Natural killer cell treated with Interleukin-12 subunit alpha and Interleukin-12 subunit beta and Interleukin-15 and Interleukin-18, amount 100 ng/mL, for 72 hours (primary cell): ENCODE measurements at regions not wholly inside any gene's neighbourhood (a gene's known extent, or its start where the extent isn't known, plus 50 kb on each side); places are given as distances from the start of the nearest gene placed in this dataset.
A peak's percentile ranks its signal among the peaks of the same experiment; 100 is the strongest.

Source experiments
- ATAC-seq, 2 donors: fragments of 150-1000 bp; cut with Tn5 transposase in 1 of 2; sonication (Bioruptor Pico), chemical (Tn5 transposase) in 1 of 2; 2 replicates each; pipeline ENCODE4 v1.10.0; 2021
- DNase-seq: peaks from one replicate; pipeline ENCODE4 v3.0.0; 2022; ENCODE audit warnings: low spot score
- H3K27ac Mint-ChIP-seq, 2 donors: 1 replicate in 1 of 2; 2 replicates in 1 of 2; pipeline ENCODE4 v1.8.0; 2022; ENCODE audit warnings: mixed read lengths in 2 of 2, mild to moderate bottlenecking in 1 of 2, moderate library complexity in 1 of 2
- H3K27me3 Mint-ChIP-seq, 2 donors: 1 replicate in 1 of 2; 2 replicates in 1 of 2; pipeline ENCODE4 v1.8.0; 2022; ENCODE audit warnings: mixed read lengths in 2 of 2
- H3K36me3 Mint-ChIP-seq: one replicate; pipeline ENCODE4 v1.8.0; 2022; ENCODE audit warnings: mixed read lengths
- H3K4me1 Mint-ChIP-seq, 2 donors: 1 replicate in 1 of 2; 2 replicates in 1 of 2; pipeline ENCODE4 v1.8.0; 2022; ENCODE audit warnings: low read depth in 2 of 2, mixed read lengths in 2 of 2, mild to moderate bottlenecking in 1 of 2
- H3K4me3 Mint-ChIP-seq: one replicate; pipeline ENCODE4 v1.8.0; 2022; ENCODE audit warnings: mixed read lengths
- H3K9me3 Mint-ChIP-seq: 2 replicates; pipeline ENCODE4 v1.8.0; 2022; ENCODE audit warnings: mixed read lengths

DNA sequence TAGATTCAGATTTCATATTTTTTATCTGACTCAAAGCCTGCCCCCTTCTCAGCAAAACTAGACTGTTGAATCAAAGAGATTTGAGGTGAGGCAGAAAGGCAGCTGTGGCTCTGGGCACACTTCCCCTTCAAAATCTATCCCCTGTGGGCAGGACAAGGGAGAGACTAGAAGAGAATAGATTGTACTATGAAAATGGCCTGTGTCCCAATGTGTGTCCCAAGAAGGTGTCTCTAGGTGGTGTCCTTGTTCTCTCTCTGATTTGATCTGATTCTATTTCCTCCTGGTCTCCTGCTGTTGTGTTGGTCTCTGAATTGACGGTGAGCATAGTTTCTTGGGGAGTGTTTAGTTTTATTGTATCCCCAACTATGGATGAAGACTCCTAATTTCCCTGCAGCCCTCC lies 565.8 kb upstream of the ATP2B1 start:
- H3K9me3 Mint-ChIP-seq: no peaks in the 10 kb centered on the region
- H3K27ac Mint-ChIP-seq: no peak overlapping the region
- H3K4me1 Mint-ChIP-seq: no peaks in the 10 kb centered on the region
- DNase-seq (no peak), ATAC-seq (no peak)
- H3K36me3 Mint-ChIP-seq: no peaks in the 10 kb centered on the region
- peaks cover 6 to 12% of the 10 kb centered on the region in 2 donors for H3K27me3 Mint-ChIP-seq
- H3K4me3 Mint-ChIP-seq: no peak overlapping the region

- Mint-ChIP-seq H3K27me3 (peaks cover under 1 to 2% of the 10 kb centered on the region in 2 donors), H3K36me3 (no peaks in the 10 kb centered on the region)
These were observed 559.9 kb upstream of the ATP2B1 start for GRCh38 chr12:90268574-90268973.

GRCh38 chr12:90262251-90262650 lies 553.6 kb upstream of the ATP2B1 start:
- Mint-ChIP-seq H3K4me3 (no peak overlapping the region), H3K36me3 (no peaks in the 10 kb centered on the region), H3K27me3 (peaks cover 7% of the 10 kb centered on the region in 2 donors), H3K9me3 (no peaks in the 10 kb centered on the region), H3K27ac (no peak overlapping the region), H3K4me1 (no peaks in the 10 kb centered on the region)
- no peak for DNase-seq
- ATAC-seq: no peak

More at GRCh38 chr12:90268574-90268973, 559.9 kb upstream of the ATP2B1 start:
- H3K9me3 Mint-ChIP-seq: no peaks in the 10 kb centered on the region
- H3K27ac Mint-ChIP-seq: no peak overlapping the region
- ATAC-seq (no peak), DNase-seq (no peak)
- no peak overlapping the region for H3K4me3 Mint-ChIP-seq
- no peaks in the 10 kb centered on the region for H3K4me1 Mint-ChIP-seq

DNA sequence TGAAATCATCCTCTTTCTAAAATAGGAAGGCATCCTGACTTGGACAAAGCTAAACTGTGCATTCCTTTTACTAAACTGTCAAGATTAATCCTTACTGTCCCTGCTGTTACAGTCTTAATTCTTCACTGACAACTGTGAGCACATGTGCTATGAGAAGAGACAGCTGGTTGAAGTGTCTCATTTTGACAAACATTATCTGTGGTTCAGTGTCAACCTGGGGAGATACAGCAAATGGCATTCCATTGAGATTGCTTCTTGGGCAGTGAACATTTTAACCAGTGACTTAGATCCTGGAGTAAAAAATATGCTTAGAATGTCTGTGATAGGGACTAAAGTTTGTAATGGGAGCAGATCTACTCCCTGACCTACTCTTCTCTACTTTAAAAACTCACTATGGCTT lies 552.6 kb upstream of the ATP2B1 start:
- no peaks in the 10 kb centered on the region for H3K4me1 Mint-ChIP-seq

GRCh38 chr12:90260136-90260535 lies 551.5 kb upstream of the ATP2B1 start:
- Mint-ChIP-seq H3K4me3 (no peak overlapping the region), H3K27me3 (peaks cover 7% of the 10 kb centered on the region in 2 donors), H3K27ac (no peak overlapping the region), H3K9me3 (no peaks in the 10 kb centered on the region), H3K4me1 (no peaks in the 10 kb centered on the region), H3K36me3 (no peaks in the 10 kb centered on the region)
- DNase-seq: no peak
- no peak for ATAC-seq

More for the DNA sequence above, 552.6 kb upstream of the ATP2B1 start:
- no peaks in the 10 kb centered on the region for H3K36me3 Mint-ChIP-seq
- no peak for DNase-seq
- no peak for ATAC-seq
- H3K4me3 Mint-ChIP-seq: no peak overlapping the region
- H3K27me3 Mint-ChIP-seq: peaks cover 7% of the 10 kb centered on the region in 2 donors
- no peak overlapping the region for H3K27ac Mint-ChIP-seq
- no peaks in the 10 kb centered on the region for H3K9me3 Mint-ChIP-seq

DNA sequence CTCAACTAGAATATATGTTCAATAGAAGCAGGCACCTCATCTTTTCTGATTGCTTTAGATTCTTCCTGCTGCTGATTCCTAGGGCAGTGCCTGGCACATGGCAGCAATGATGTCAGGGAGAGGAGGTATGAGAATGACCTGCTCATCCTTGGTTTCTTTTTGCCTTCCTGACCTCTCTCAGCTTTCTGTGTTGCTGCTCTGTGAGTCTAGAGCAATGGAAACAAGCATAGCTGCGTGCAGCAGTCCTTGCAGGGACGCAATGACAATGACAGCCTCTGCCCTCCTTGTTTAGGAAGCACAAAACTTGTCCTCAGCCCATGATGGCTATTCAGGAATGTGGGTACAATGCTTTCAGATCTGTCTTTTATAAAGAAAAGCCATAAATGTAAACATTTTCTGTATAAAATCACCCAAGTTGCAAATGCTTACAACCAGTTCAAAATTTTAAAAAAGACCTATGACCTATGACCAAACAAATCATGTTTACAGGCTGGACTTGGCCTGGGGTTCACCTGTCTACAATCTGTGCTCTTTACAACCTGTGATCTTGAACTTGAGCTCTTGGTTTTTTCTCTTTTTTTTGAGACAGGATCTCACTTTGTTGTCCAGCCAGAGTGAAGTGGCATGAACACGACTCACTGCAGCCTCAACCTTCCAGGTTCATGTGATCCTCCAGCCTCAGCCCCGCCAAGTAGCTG lies 549.4 kb upstream of the ATP2B1 start:
- ATAC-seq: no peak
- H3K9me3 Mint-ChIP-seq: no peaks in the 10 kb centered on the region

GRCh38 chr12:90254796-90255195 lies 546.2 kb upstream of the ATP2B1 start:
- Mint-ChIP-seq H3K36me3 (no peaks in the 10 kb centered on the region), H3K27me3 (peaks cover 0 to 2% of the 10 kb centered on the region in 2 donors), H3K9me3 (no peaks in the 10 kb centered on the region), H3K27ac (no peak overlapping the region), H3K4me1 (peaks cover 13 to 15% of the 10 kb centered on the region in 2 donors), H3K4me3 (no peak overlapping the region)
- ATAC-seq (no peak), DNase-seq (no peak)

More for the DNA sequence above, 549.4 kb upstream of the ATP2B1 start:
- H3K27me3 Mint-ChIP-seq: peaks cover 2 to 3% of the 10 kb centered on the region in 2 donors
- no peak for DNase-seq
- peaks cover 6 to 10% of the 10 kb centered on the region in 2 donors for H3K4me1 Mint-ChIP-seq
- H3K4me3 Mint-ChIP-seq: no peak overlapping the region
- no peaks in the 10 kb centered on the region for H3K36me3 Mint-ChIP-seq
- H3K27ac Mint-ChIP-seq: no peak overlapping the region

DNA sequence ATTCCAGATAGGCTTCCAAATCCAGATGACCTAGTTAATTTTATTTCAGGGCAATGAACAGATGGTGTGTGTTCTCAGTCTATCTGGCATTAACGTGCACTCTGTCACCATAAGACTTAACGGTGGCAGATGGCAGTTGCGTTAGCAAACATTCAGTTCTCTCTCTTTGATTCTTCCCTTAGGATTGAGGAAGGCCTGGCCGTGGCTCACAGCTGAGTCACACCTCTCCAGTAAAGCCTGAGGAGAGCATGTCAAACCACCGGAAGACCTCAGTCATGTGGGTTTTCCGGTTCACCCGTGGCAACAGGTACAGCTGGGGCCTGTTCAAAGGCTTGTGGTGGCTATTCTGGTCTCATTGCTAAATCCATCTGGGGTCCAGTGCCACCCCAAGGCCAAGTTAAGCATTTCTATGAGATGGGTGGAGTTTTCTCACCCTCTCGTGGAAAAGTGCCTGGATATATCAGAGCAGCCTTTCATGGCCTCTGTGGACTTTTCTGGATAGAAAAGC lies 545.1 kb upstream of the ATP2B1 start:
- no peaks in the 10 kb centered on the region for H3K36me3 Mint-ChIP-seq
- H3K4me1 Mint-ChIP-seq: peaks cover 13 to 15% of the 10 kb centered on the region in 2 donors

DNA sequence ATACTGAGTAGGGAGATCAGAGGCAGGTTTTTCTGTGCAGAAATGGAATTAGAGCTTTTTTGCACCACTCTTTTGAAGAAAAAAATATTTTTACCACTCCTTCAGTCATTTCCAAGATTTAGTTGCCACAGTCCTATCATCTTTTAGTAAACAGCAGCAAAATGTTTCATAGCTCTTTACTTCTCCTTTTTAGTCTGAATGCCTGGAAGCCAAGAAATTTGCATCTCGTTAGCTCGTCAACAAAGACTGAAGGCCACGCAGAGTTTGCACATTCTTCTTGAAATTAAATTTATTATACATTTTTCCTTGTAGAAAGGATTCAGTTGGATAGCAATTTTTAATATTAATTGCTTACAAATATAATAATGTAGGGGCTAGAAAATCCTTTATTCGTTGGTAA lies 544.5 kb upstream of the ATP2B1 start:
- ATAC-seq (no peak), DNase-seq (no peak)
- Mint-ChIP-seq H3K4me3 (no peak overlapping the region), H3K27ac (peak overlapping the region in 1 of 2 donors; percentile 43), H3K4me1 (peaks cover 13 to 15% of the 10 kb centered on the region in 2 donors), H3K9me3 (no peaks in the 10 kb centered on the region), H3K36me3 (no peaks in the 10 kb centered on the region), H3K27me3 (peaks cover 5 to 8% of the 10 kb centered on the region in 2 donors)

More for the DNA sequence above, 545.1 kb upstream of the ATP2B1 start:
- Mint-ChIP-seq H3K27ac (no peak overlapping the region), H3K4me3 (no peak overlapping the region), H3K27me3 (peaks cover 5% of the 10 kb centered on the region in 2 donors), H3K9me3 (no peaks in the 10 kb centered on the region)
- DNase-seq: peak; percentile 71
- peak; percentile 95 for ATAC-seq

- Mint-ChIP-seq H3K4me3 (no peak overlapping the region), H3K27me3 (peaks cover 4 to 14% of the 10 kb centered on the region in 2 donors), H3K4me1 (peaks cover 13 to 15% of the 10 kb centered on the region in 2 donors), H3K27ac (peak overlapping the region in 1 of 2 donors; percentile 29), H3K36me3 (no peaks in the 10 kb centered on the region), H3K9me3 (no peaks in the 10 kb centered on the region)
- ATAC-seq: no peak
- DNase-seq: peak; percentile 68
These were observed 542.1 kb upstream of the ATP2B1 start for GRCh38 chr12:90250766-90251165.

GRCh38 chr12:90250042-90250441 lies 541.4 kb upstream of the ATP2B1 start:
- ATAC-seq (no peak), DNase-seq (no peak)

DNA sequence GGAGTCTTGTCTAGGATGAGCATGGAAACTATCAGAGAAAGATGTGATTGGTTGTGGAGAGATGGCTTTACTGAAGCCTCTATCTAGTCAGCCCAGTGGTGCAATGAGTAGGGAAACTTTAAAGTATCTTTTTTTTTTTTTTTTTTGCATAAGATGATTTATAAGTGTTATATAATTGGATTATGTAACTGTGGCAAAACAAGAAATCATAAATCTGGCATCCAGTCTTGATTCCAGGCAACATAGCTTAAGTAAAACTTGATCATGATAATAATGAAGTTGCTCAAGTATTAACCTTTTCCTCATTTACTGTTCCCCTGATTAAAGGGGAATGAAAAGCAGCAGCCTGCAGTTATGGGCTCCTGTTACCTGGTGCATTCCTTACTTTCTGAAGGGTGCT lies 538.0 kb upstream of the ATP2B1 start:
- no peak overlapping the region for H3K4me3 Mint-ChIP-seq
- H3K4me1 Mint-ChIP-seq: peaks cover 4 to 8% of the 10 kb centered on the region in 2 donors
- no peak for ATAC-seq
- no peaks in the 10 kb centered on the region for H3K36me3 Mint-ChIP-seq
- no peak overlapping the region for H3K27ac Mint-ChIP-seq
- no peak for DNase-seq
- no peaks in the 10 kb centered on the region for H3K9me3 Mint-ChIP-seq
- peaks cover 4 to 27% of the 10 kb centered on the region in 2 donors for H3K27me3 Mint-ChIP-seq

More at GRCh38 chr12:90250042-90250441, 541.4 kb upstream of the ATP2B1 start:
- H3K9me3 Mint-ChIP-seq: no peaks in the 10 kb centered on the region
- H3K36me3 Mint-ChIP-seq: no peaks in the 10 kb centered on the region
- H3K4me3 Mint-ChIP-seq: no peak overlapping the region
- H3K27ac Mint-ChIP-seq: no peak overlapping the region
- H3K27me3 Mint-ChIP-seq: peaks cover 4 to 16% of the 10 kb centered on the region in 2 donors
- peaks cover 13 to 15% of the 10 kb centered on the region in 2 donors for H3K4me1 Mint-ChIP-seq

GRCh38 chr12:90245391-90245790 lies 536.8 kb upstream of the ATP2B1 start:
- no peak for ATAC-seq
- Mint-ChIP-seq H3K27ac (no peak overlapping the region), H3K27me3 (peaks cover 6 to 27% of the 10 kb centered on the region in 2 donors), H3K4me3 (no peak overlapping the region), H3K9me3 (no peaks in the 10 kb centered on the region), H3K4me1 (peaks cover 0 to 3% of the 10 kb centered on the region in 2 donors), H3K36me3 (no peaks in the 10 kb centered on the region)
- no peak for DNase-seq

- H3K27ac Mint-ChIP-seq: no peak overlapping the region
- no peaks in the 10 kb centered on the region for H3K9me3 Mint-ChIP-seq
- ATAC-seq (no peak), DNase-seq (no peak)
- peaks cover 6 to 27% of the 10 kb centered on the region in 2 donors for H3K27me3 Mint-ChIP-seq
- no peaks in the 10 kb centered on the region for H3K36me3 Mint-ChIP-seq
- no peaks in the 10 kb centered on the region for H3K4me1 Mint-ChIP-seq
- H3K4me3 Mint-ChIP-seq: no peak overlapping the region
These were observed 535.6 kb upstream of the ATP2B1 start for GRCh38 chr12:90244232-90244631.
